RCC 7860 (cell line): ENCODE measurements at regions not wholly inside any gene's neighbourhood (a gene's known extent, or its start where the extent isn't known, plus 50 kb on each side); places are given as distances from the start of the nearest gene placed in this dataset.

Experiments
- DNase-seq: peaks from one replicate; pipeline ENCODE4 v3.0.0-alpha.2; 2015; ENCODE audit warnings: low spot score
- FAIRE-seq: peaks from 2 replicates; lab custom pipeline; 2012; peaks lifted over from hg19 to GRCh38; lab: Jason Lieb, UNC

DNA sequence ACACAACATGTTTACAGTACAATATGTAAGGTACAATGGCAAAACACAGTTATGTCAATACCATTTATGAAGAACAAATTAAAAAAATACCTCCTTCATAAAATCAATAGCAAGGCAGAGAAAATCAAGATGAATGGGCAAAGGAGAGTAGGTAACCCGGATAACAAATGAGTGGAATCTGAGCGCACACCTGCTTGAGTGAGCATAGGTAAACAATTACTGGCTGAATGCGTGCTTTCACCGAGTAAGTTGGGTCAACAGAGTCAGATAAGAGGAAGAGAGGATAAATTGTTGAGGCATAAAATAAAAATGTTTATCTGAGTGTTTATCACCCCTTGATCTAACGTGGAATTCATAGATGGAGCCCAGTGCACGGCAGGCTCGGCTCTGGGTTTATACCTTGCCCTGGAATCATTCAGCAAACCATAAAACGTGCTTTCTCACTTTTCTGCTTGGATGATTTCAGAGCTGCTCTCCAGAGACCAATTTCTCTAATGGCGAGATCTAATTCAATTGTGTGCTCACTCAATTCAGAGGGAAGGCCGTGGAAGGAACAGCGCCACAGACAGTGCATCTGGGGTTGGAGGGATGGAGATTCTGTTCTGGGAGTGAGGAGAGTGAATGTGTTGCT, 224.8 kb upstream of the MAP3K7 start:
- FAIRE-seq (no peak), DNase-seq (no peak)

DNA sequence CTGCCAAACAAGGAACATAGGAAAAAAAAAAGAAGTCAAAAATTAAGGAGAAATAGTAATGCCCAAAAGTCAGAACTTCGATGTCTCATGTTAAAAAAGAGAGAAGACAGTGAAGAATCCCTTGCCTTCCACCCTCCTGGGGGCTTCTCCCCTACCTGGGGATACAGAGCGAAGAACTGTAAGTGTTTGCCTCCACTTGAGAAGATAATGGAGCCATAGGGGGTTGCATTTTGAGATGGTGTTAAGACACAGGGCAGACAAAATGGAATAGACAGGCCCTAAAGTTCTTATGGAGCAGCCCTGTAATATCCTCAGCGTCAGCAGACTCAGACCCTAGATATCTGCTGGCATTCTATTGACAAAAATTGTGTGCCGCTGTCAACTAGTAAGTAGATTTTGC, 222.2 kb upstream of the MAP3K7 start:
- no peak for DNase-seq
- FAIRE-seq: no peak

DNA sequence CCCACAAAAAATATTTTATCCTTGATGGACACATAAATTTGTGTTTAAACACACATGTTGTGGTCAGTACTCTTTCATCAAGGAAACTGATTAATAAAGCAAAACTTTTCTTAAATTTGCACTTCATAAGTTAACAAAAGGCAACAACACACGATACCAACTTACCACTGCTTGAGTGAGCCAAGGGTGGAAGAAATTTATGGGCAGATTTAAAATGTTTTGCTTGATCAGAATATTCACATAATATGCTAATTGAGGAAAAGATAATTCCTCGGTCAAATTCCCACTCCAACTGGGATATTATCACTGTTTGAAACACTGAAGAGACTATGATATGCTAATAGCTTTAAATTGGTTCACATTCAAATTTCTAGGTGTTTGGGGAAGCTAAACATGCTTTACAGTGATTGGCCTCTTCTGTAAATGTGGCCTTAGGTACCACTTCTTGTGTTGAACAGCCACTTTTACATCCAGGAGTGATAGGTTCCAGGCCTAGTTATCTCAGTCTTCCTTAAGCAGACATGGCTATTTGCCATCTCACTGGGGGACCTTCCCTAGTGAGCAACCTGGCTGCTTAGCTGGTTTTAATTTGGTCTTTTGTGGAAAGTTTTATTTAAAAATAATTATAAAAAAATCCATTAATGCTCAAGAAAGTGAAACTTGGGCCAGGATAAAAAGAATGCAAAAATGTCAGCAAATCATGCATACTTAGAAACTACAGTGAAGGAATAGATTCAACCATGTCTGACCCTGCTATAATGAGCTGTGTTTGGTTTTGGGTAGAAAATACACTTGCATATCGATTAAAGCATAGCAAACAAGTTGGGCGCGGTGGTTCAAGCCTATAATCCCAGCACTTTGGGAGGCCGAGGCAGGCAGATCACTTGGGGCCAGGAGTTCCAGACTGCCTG, 221.2 kb upstream of the MAP3K7 start:
- FAIRE-seq: no peak
- DNase-seq: no peak

DNA sequence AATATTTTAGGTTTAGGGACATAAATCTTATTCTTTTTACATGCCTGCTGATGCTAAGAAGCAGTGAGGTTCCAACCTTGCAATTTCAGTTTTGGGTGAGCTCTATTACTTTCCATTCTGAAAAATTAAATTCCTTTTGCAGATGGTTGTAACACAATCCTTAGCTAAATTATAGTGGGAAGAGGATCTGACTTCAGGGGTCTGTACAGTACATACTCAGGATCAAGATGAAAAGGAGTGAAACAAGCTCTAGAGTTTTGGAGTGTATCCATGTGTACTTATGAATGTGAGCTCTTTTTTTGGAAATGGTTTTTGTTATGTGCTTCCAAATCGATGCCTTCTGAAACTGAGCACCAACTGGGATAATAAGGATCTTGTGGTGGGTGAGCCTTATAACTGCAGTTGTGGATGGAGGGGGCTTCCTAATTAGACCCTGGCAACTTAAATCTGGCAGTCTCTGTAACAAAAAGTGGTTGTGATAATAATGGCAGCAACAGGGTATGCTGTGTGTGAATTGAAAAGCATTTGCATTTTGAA, 218.8 kb upstream of the MAP3K7 start:
- FAIRE-seq (no peak), DNase-seq (no peak)

DNA sequence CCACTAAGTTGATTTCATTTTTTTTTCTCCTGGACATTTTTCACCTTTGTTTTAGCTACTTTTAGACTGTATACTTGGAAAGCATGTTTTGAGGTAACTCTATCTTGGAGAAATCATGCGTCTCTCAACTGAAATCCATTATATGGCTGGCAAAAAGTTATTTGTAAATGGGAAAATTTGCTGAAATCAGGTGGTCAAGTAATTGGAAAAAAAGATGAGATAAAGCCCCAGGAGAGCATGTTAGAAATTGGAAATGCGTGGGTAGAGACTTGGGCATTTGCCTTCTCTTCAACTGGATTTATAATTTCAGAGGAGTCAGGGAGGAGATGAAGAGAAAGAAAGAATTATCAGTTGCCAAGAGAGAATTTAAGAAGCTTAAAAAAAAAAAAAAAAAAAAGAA, 217.1 kb upstream of the MAP3K7 start:
- no peak for DNase-seq

DNA sequence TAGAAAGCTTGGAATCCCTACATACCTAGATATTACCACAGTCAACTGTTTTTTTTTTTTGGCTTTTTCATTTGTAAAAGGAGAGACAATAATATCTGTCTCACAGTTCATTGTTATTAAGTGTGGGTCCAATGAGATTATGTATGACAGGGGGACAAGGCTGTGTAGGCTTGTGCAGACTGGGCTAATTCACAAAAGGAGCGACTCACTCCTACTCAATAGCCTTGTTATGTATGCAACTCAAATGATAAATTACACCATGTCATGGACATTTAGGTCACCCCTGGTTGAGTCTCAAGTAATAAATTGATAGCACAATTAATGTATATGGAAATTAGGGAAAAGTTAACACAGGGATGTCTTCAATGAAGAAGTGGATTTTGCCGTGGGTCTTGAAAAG, 208.2 kb upstream of the MAP3K7 start:
- no peak for FAIRE-seq
- DNase-seq: no peak

More for the DNA sequence above, 217.1 kb upstream of the MAP3K7 start:
- no peak for FAIRE-seq

DNA sequence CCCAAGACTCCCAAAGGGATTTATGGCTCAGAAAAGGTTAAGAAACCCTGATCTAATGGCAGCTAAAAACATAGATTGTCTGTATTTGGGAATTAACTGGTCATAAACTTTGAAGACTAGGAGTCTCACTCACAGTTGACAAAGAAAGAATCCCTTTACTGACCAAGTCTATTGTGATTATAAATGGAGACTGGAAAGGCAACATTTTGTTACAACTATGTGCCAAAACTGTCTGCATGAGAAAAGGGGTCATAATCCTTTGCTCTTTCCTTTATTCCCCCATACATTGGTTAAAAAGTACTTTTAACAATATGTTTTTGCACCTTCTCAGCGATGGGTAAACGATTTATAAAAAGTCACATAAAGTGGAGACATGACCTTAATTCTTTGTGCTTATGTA, 206.9 kb upstream of the MAP3K7 start:
- FAIRE-seq (no peak), DNase-seq (no peak)

DNA sequence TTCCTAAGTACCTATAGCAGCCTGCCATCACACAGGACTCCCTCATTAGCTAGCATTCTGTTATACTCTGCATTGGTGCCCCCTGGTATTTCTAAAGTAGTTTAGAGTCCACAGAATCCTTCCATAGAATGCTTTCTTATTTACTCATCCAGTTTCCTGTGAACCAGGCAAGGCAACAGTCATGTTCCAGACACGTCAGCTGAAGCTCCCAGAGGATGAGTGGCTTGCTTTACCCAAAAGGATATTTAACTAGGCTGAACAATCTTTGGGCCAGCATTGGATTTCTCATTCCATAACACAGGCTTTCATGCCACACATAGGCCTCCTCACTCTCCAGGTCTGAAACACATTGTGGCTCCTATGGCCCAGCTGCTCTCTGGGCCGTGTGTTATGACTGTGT, 203.8 kb upstream of the MAP3K7 start:
- DNase-seq (no peak), FAIRE-seq (no peak)

DNA sequence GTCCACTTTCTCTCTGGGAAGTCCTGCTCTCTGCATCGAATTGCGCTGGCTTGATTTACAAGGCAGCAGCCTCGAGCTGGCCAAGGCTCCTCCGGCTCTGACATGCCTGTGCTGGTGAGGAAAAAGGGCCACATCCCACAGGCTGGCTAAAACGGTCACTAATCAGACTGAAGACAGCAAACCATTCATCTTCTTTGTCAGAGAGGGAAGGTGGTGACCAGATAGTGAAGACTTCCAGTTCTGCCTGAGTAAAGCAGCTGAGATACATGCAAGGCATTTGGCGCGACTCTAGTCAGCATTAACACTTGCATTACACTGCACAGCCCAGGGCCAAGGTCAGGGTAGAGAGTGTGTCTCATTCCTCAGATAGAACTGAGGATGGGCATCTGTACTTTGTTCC, 203.2 kb upstream of the MAP3K7 start:
- FAIRE-seq: no peak
- DNase-seq: no peak

DNA sequence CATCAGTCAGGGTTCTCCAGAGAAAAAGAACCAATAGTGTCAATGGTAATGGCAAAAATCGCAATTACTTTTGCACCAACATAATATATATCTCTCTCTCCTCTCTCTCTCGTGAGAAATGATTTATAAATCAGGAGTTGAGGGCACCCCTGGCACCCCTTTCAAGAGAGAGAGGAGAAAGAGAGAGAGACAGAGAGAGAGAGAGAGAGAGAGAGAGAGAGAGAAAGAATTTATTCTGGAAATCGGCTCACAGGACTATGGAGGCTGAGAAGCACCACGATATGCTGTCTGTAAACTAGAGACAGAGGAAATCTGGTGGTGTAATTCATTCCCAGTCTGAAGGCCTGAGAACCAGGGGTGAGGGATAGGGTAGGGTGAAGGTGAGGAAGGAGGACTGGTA, 201.9 kb upstream of the MAP3K7 start:
- FAIRE-seq (no peak), DNase-seq (no peak)

DNA sequence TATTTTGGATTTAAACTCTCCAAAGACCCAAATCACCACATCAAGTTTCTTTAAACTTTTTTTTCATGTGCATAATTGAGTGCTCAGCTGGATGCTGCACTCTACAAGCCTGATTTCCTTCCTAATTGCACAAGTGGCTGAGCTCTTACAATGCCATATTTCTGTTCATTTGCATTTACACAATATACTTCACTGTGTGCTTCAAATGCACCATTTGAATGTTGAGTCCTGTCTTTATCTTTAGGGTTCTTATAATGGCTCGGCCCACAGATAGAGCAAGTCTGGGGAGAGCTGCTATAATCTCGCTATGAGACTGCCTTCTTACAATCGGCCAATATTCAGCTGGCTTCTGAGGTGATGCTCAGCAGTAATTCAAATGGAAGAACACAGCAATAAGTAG, 200.6 kb upstream of the MAP3K7 start:
- DNase-seq (no peak), FAIRE-seq (no peak)

DNA sequence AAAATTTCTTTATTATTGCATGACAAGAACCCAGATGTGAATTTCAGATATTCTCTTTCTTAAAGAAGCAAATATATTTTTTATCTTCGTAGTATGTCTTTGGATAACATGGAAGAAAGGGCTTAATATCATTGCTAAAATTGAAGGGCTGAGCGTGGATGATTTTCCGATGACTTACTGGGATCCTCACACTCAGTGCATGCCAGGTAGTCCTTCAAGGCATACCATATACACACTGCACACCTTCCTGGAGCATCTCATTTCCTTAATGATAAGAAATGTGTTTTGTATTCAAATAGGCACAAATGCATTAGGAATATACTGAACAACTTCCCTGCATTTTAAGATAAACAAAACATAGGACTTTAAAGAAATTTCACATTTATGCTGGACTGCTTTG, 193.9 kb upstream of the MAP3K7 start:
- FAIRE-seq: no peak
- DNase-seq: no peak

DNA sequence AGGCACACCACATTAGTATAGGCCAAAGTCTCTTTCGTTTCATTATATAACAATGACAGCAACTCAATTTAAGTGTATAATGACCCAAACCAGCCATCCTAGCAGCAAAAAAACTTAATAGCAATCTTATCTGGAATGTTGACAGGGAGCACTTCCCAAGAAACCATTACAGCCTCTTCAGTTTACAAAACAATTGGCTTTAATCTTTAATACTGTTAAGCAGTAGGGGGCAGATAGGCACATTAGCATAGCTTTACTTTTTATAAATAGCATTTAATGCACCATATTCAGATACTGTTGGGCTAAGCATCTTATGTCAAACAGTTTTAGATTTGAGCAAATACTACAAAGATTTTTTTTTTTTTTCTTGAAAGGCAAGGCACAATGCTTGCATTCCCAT, 193.3 kb upstream of the MAP3K7 start:
- FAIRE-seq: no peak
- DNase-seq: no peak

DNA sequence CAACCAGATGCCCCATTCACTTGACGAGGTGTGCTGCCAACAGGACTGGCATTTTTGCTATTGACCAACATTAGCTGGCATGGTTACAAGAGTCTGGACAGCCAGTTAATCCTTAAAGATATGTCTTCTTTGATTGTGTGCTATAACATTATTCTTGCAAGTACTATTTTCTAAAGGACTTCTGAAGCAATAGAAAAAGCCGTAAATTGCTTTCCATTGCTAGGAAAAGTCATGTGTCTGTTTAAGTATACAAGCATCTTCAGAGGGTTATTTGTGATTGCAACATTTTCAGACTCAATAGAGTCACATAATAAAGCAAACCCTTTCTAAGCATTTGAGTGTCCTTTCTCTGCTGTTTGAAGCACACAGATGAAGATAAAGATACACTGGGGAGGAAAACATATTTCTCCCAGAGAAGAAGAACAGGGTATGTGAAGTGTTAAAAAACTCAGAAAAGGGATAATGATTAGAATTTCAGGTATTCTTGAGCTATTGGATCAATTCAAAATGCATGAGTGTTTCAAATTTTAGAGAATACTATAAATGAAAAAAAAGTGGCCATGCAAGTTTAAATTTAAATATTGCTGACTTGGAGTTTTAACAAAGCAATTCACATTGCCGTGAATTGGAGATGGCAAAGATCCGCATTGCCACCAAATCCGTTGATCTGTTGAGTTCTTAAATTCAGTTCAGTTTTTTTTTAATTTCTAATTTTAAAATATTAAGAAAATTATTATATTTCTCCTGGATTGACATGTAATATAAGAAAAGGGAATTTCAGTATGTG, 191.7 kb upstream of the MAP3K7 start:
- FAIRE-seq: no peak
- DNase-seq: no peak

DNA sequence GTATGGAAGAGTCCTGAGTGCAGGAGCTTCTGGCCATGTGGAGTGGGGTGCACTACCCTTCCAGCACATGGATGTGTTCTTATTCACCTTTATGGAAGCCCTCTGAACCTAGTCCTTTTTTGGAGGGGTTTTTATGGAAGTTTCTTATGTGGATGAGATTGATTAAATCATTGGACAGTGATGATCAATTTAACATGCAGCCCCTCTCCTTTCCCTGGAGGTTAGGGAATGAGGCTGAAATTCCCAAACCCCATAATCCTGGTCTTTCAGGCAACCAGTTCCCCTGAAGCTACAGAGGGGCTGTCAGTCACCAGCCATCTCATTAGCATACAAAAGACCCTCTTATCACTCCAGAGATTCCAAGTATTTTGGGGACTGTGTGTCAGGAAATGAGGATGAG, 183.9 kb upstream of the MAP3K7 start:
- FAIRE-seq: no peak
- DNase-seq: no peak

DNA sequence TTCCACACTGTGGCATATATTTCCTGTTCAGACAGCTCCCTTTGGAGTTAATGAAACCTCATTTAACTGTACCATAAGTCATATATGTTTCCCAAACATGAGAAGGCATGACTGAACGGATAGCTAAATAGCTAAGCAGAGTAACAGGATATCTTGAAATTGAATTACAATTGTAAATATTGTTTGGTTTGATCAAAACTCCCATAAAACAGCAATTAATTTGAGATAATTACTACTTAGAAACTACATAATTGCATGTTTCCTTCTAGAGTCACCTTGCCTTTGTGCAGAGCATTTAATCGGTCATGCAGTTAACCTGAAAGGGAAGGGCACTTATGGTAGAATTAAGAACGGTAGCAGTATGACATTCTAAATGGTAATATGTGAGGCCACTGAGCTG, 179.0 kb upstream of the MAP3K7 start:
- no peak for FAIRE-seq
- DNase-seq: no peak

DNA sequence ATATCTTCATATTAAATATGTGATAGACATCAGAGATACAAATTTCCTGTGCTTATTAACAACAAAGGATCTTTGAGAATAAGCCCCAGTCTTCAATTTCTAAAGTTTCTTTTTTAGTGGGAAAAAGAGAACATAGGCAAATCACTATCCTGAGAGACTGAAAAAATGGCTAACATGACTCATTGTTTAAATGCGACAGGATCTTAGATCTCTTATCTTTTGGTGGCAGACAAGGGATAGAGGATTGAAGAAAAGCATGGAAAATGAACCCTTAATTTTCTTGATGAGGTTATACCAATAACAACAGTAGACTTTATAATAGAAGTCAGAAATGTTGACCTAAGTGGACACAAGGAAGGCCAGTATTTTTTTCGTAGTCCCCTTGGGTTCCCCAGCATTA, 178.6 kb upstream of the MAP3K7 start:
- FAIRE-seq: no peak
- no peak for DNase-seq

DNA sequence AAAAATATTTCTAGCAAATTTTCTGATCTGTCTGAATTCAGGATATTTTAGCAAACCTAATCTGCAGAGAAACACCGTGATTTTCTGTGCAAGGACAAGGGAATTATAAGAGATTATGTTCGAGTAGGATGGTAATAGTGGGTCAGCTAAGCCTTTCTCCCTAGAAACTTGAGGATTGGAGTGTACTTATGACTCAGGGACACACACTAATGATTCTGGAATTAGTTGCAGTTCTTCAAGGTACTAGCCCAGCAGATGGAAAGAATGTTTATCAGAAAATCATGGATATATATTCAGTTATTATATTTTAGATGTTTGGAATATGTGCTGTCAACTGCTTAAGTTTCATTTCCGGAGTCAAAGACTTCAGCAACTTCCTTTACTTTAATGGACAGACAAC, 177.1 kb upstream of the MAP3K7 start:
- no peak for DNase-seq
- no peak for FAIRE-seq

DNA sequence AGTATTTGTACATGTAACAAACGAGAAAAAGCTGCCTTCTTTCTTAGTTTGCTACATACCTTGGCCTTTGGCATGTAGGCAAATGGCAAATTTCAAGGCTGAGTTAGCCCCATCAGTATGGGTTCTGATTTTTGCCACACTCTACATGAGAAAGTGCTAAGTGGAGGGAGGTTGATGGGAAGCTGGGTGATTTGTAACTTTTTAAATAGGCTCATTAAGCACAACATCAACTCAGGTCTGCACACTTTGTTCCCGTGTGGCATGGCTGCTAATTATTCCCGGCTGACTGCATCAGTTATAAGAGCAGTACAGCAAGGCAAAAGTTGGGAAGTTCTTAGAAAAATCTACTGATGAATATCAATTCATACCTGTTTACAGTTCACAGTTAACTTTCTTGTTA, 172.8 kb upstream of the MAP3K7 start:
- FAIRE-seq: no peak

DNA sequence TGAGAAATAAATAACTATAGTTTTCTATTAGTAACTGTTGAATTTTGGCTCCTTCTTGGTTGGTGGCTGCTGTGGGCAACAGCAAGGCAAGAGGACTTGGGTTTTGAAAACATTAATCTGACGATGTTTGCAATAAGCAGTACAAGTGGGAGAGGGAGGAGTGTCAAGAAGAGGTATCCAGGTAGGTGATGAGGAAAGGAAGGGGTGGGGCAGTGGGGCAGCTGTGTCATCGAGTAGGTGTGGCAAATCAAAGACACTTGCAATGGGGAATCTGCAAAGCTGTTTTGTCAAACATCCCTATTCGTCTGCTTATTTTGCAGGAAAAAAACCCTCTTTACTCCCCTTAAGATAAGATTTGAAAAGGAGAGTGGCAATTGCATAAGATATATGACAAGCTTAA, 171.9 kb upstream of the MAP3K7 start:
- no peak for DNase-seq
- no peak for FAIRE-seq

More for the DNA sequence above, 172.8 kb upstream of the MAP3K7 start:
- no peak for DNase-seq

DNA sequence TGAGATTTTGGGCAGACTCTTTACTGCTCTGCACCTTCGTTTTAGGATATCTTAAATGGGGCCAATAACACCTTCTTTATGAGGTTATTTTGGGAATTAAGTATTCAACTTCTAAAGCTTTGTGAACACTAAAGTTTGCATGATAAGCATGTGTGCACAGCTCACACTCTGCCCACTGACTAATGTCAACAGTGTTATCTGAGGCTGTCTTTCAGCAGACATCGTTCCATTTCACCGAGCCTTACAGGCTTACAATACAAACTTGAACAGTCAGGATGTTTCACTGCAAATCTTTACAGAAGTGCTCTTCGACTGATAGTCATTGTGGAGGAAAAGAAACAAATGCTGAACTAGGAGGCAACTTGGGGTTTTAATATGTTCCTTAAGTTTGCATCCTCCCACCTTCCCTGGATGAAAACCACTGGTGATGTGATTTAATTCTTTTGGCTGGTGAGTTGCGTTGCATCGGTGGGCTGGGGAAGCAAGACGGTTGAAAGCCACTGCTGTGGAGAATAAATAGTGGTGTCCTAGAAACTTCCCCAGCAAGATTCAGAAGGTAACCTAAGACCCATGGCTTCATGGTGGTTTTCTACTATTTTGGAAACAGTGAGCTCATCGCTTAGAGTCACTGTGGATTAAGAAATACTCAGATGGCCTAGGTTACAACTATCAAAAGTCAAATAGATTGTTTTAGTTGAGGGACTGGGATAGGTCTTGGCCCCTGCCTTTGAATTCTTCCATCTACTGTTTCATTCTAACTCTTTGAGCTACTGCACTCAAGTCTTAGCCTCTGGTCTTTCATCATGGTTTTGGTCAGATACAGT, 167.2 kb upstream of the MAP3K7 start:
- DNase-seq: no peak
- no peak for FAIRE-seq
